ENCODE measurements at regions not wholly inside any gene's neighbourhood (a gene's known extent, or its start where the extent isn't known, plus 50 kb on each side); places are given as distances from the start of the nearest gene placed in this dataset.

DNA sequence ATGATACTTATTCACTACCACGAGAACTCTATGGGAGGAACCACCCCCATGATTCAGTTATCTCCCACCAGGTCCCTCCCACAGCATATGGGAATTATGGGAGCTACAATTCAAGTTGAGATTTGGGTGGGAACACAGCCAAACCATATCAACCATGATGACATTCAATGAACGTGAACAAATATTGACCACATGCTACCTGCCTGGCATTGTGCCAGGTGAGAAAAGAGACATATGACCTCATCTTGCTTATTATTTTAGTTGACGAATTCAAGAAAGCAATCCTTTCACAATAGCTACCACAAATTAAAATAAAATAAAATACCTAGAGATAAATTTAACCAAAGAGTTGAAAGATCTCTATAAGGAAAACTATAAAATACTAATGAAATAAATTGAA lies 286.5 kb upstream of the CRIM1 start:
- TF ChIP-seq JUN (CRISPR knock-in tag; IDR thresholded peaks at IDR 0.05) (no peak), KAT7 (CRISPR knock-in tag; IDR thresholded peaks at IDR 0.05; ENCODE audit: borderline replicate concordance) (no peak), ELF4 (CRISPR knock-in tag; IDR thresholded peaks at IDR 0.05; ENCODE audit: low read depth) (no peak)
- TF ChIP-seq, protein P1, sequence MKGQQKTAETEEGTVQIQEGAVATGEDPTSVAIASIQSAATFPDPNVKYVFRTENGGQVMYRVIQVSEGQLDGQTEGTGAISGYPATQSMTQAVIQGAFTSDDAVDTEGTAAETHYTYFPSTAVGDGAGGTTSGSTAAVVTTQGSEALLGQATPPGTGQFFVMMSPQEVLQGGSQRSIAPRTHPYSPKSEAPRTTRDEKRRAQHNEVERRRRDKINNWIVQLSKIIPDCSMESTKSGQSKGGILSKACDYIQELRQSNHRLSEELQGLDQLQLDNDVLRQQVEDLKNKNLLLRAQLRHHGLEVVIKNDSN (CRISPR knock-in tag; IDR thresholded peaks at IDR 0.05): no peak
- TF ChIP-seq, protein P2, sequence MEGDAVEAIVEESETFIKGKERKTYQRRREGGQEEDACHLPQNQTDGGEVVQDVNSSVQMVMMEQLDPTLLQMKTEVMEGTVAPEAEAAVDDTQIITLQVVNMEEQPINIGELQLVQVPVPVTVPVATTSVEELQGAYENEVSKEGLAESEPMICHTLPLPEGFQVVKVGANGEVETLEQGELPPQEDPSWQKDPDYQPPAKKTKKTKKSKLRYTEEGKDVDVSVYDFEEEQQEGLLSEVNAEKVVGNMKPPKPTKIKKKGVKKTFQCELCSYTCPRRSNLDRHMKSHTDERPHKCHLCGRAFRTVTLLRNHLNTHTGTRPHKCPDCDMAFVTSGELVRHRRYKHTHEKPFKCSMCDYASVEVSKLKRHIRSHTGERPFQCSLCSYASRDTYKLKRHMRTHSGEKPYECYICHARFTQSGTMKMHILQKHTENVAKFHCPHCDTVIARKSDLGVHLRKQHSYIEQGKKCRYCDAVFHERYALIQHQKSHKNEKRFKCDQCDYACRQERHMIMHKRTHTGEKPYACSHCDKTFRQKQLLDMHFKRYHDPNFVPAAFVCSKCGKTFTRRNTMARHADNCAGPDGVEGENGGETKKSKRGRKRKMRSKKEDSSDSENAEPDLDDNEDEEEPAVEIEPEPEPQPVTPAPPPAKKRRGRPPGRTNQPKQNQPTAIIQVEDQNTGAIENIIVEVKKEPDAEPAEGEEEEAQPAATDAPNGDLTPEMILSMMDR (IDR thresholded peaks at IDR 0.05): no peak
- TF ChIP-seq, protein P3, sequence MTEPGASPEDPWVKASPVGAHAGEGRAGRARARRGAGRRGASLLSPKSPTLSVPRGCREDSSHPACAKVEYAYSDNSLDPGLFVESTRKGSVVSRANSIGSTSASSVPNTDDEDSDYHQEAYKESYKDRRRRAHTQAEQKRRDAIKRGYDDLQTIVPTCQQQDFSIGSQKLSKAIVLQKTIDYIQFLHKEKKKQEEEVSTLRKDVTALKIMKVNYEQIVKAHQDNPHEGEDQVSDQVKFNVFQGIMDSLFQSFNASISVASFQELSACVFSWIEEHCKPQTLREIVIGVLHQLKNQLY (CRISPR knock-in tag; IDR thresholded peaks at IDR 0.05): no peak
- TF ChIP-seq, protein P4, sequence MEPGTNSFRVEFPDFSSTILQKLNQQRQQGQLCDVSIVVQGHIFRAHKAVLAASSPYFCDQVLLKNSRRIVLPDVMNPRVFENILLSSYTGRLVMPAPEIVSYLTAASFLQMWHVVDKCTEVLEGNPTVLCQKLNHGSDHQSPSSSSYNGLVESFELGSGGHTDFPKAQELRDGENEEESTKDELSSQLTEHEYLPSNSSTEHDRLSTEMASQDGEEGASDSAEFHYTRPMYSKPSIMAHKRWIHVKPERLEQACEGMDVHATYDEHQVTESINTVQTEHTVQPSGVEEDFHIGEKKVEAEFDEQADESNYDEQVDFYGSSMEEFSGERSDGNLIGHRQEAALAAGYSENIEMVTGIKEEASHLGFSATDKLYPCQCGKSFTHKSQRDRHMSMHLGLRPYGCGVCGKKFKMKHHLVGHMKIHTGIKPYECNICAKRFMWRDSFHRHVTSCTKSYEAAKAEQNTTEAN (CRISPR knock-in tag; IDR thresholded peaks at IDR 0.05): no peak
- TF ChIP-seq, protein P5, sequence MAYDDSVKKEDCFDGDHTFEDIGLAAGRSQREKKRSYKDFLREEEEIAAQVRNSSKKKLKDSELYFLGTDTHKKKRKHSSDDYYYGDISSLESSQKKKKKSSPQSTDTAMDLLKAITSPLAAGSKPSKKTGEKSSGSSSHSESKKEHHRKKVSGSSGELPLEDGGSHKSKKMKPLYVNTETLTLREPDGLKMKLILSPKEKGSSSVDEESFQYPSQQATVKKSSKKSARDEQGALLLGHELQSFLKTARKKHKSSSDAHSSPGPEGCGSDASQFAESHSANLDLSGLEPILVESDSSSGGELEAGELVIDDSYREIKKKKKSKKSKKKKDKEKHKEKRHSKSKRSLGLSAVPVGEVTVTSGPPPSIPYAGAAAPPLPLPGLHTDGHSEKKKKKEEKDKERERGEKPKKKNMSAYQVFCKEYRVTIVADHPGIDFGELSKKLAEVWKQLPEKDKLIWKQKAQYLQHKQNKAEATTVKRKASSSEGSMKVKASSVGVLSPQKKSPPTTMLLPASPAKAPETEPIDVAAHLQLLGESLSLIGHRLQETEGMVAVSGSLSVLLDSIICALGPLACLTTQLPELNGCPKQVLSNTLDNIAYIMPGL (CRISPR knock-in tag; IDR thresholded peaks at IDR 0.05): no peak
- TF ChIP-seq, protein P6, sequence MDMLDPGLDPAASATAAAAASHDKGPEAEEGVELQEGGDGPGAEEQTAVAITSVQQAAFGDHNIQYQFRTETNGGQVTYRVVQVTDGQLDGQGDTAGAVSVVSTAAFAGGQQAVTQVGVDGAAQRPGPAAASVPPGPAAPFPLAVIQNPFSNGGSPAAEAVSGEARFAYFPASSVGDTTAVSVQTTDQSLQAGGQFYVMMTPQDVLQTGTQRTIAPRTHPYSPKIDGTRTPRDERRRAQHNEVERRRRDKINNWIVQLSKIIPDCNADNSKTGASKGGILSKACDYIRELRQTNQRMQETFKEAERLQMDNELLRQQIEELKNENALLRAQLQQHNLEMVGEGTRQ (CRISPR knock-in tag; IDR thresholded peaks at IDR 0.05): no peak
- TF ChIP-seq, protein P7, sequence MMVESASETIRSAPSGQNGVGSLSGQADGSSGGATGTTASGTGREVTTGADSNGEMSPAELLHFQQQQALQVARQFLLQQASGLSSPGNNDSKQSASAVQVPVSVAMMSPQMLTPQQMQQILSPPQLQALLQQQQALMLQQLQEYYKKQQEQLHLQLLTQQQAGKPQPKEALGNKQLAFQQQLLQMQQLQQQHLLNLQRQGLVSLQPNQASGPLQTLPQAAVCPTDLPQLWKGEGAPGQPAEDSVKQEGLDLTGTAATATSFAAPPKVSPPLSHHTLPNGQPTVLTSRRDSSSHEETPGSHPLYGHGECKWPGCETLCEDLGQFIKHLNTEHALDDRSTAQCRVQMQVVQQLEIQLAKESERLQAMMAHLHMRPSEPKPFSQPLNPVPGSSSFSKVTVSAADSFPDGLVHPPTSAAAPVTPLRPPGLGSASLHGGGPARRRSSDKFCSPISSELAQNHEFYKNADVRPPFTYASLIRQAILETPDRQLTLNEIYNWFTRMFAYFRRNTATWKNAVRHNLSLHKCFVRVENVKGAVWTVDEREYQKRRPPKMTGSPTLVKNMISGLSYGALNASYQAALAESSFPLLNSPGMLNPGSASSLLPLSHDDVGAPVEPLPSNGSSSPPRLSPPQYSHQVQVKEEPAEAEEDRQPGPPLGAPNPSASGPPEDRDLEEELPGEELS (CRISPR knock-in tag; IDR thresholded peaks at IDR 0.05): no peak

Measured in WTC11 (cell line).